MCF 10A (cell line): ENCODE measurements at regions not wholly inside any gene's neighbourhood (a gene's known extent, or its start where the extent isn't known, plus 50 kb on each side); places are given as distances from the start of the nearest gene placed in this dataset.
A peak's percentile ranks its signal among the peaks of the same experiment; 100 is the strongest.

ENCODE experiments used
- BruUV-seq: library from RNA; stranded (reverse); fragments of 400-500 nt; replicated peaks from 2 replicates; lab custom pipeline; 2021; lab: Mats Ljungman, UMichigan
- CTCF ChIA-PET: fragments of 300-600 bp; sonication (Branson Sonifier 250); formaldehyde crosslinking; extraction: SDS; loops from one replicate; lab custom pipeline; 2021; ENCODE audit warnings: antibody characterized with exemption, inconsistent platforms; lab: Yijun Ruan, JAX
- POLR2A ChIA-PET: fragments of 300-600, 350-650 bp; sonication (Branson Sonifier 250); formaldehyde crosslinking; extraction: SDS; loops from one replicate; lab custom pipeline; 2020; ENCODE audit warnings: antibody characterized with exemption, inconsistent platforms; lab: Yijun Ruan, JAX
- DNase-seq: peaks from one replicate; pipeline ENCODE4 v3.0.0-alpha.2; 2018; ENCODE audit not compliant: unreplicated experiment
- H3K27ac Mint-ChIP-seq: one replicate; pipeline ENCODE4 v1.8.0; 2022; ENCODE audit warnings: mild to moderate bottlenecking, low read depth, mixed read lengths; ENCODE audit not compliant: unreplicated experiment
- H3K27me3 Mint-ChIP-seq: one replicate; pipeline ENCODE4 v1.8.0; 2022; ENCODE audit warnings: mixed read lengths; ENCODE audit not compliant: insufficient read depth, unreplicated experiment
- H3K36me3 Mint-ChIP-seq: one replicate; pipeline ENCODE4 v1.8.0; 2022; ENCODE audit warnings: mild to moderate bottlenecking, moderate library complexity, mixed read lengths; ENCODE audit not compliant: insufficient read depth, unreplicated experiment
- H3K4me1 Mint-ChIP-seq: one replicate; pipeline ENCODE4 v1.8.0; 2022; ENCODE audit warnings: mixed read lengths; ENCODE audit not compliant: insufficient read depth, unreplicated experiment
- H3K4me3 Mint-ChIP-seq: one replicate; pipeline ENCODE4 v1.8.0; 2022; ENCODE audit warnings: mild to moderate bottlenecking, moderate library complexity, mixed read lengths; ENCODE audit not compliant: unreplicated experiment
- H3K9me3 Mint-ChIP-seq: one replicate; pipeline ENCODE4 v1.8.0; 2022; ENCODE audit warnings: mixed read lengths; ENCODE audit not compliant: unreplicated experiment
- CTCF ChIP-seq: fragments of 200-600 bp; IDR thresholded peaks from one replicate; pipeline ENCODE4 v1.8.0; 2022; ENCODE audit warnings: antibody characterized with exemption, mild to moderate bottlenecking; ENCODE audit not compliant: unreplicated experiment
- intact Hi-C: fragments of 100-400 bp; cut with micrococcal nuclease; formaldehyde crosslinking; loops from 2 replicates; pipeline ENCODE4 v1.14.1; 2022

GRCh38 chr14:34300330-34300729, 161.7 kb downstream of the SPTSSA start:
- peaks cover 18% of the 10 kb centered on the region for H3K4me1 Mint-ChIP-seq
- H3K4me3 Mint-ChIP-seq, result no peak overlapping the region
- H3K27me3 Mint-ChIP-seq, result no peaks in the 10 kb centered on the region
- no peak for TF ChIP-seq CTCF
- BruUV-seq, result no TSS peak
- CTCF ChIA-PET, result interaction anchor here (0.5 to 8.0 kb wide), 38 partner anchors 8 to 1736 kb away, joined by 3 to 79 read pairs (median 4); no protein-coding TSS in a partner anchor
- POLR2A ChIA-PET, result interaction anchor here (0.8 to 1.4 kb wide), 5 partner anchors 202 to 465 kb away, joined by 3 to 4 read pairs (median 3); no protein-coding TSS in a partner anchor
- intact Hi-C loops, result loop anchor here (2.0 kb wide), 1 partner anchor 72 kb away; no protein-coding TSS in a partner anchor
- no peaks in the 10 kb centered on the region for H3K9me3 Mint-ChIP-seq
- no peak for DNase-seq
- no peaks in the 10 kb centered on the region for H3K36me3 Mint-ChIP-seq
- peak overlapping the region; percentile 57 for H3K27ac Mint-ChIP-seq

DNA sequence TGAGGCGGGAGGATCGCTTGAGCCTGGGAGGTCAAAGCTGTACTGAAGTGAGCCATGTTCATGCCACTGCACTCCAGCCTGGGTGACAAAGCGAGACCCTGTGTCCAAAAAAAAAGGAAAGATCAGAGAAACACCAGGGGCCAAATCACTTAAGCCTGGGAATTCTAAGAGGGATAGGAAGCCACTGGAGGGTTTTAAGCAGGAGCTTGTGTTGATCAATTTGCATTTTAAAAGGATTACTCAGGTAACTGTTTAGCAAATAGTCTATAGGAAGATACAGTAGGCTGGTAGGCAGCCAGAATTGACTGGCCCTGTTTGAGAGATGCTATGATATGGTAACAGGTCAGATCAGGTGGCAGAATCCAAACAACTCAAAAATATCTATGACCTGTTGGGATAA, 162.7 kb downstream of the SPTSSA start:
- intact Hi-C loops, result no loop called here
- CTCF ChIA-PET, result interaction anchor here (0.6 to 5.6 kb wide), 14 partner anchors 16 to 1588 kb away, joined by 3 to 79 read pairs (median 4); no protein-coding TSS in a partner anchor
- no peak for TF ChIP-seq CTCF
- H3K27ac Mint-ChIP-seq, result peak overlapping the region; percentile 56
- no peak for DNase-seq
- no peaks in the 10 kb centered on the region for H3K27me3 Mint-ChIP-seq
- no TSS peak for BruUV-seq
- POLR2A ChIA-PET, result interaction anchor here (1.4 kb wide), 1 partner anchor 461 kb away, joined by 3 read pairs; no protein-coding TSS in a partner anchor
- H3K9me3 Mint-ChIP-seq, result no peaks in the 10 kb centered on the region
- H3K4me3 Mint-ChIP-seq, result no peak overlapping the region
- no peaks in the 10 kb centered on the region for H3K36me3 Mint-ChIP-seq
- H3K4me1 Mint-ChIP-seq, result peaks cover 18% of the 10 kb centered on the region

DNA sequence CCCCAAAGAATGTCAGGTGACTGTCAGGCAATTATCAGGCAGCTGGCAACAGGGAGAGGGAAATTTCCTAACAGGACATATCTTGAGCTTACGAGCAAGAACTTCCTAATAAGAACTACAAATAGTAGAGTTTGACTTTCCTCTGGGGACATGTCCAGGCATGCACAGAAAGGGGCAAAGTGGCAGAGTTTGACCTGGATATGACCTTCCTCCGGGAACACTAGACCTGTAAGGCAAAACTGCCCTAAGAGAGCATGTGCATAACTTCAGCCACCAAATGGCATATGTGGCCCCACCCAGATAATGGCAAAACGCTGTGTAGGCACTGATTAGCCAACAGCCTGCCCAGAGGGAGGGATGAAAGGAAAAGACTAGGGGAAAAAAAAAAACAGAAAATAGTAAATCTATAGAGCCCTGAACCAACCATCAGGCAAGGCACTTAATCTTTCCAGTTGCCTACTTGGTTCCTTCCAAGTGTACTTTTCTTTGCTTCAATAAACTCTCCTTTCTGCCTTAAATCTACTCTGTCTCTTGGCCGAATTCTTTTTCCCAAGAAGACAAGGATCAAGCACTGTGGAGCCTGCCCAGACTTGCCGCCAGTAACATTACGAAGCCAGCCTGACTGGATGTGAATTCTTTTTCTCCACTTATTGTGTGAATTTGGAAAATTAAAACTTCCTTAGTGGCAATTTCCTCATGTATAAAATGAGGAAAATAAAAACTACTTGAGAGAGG, 164.1 kb downstream of the SPTSSA start:
- intact Hi-C loops, result no loop called here
- H3K27ac Mint-ChIP-seq, result peak overlapping the region; percentile 98
- H3K4me3 Mint-ChIP-seq, result peak overlapping the region; percentile 48
- H3K4me1 Mint-ChIP-seq, result peaks cover 18% of the 10 kb centered on the region
- H3K9me3 Mint-ChIP-seq, result no peaks in the 10 kb centered on the region
- POLR2A ChIA-PET, result interaction anchor here (0.6 to 1.1 kb wide), 7 partner anchors 9 to 885 kb away, joined by 3 to 6 read pairs (median 3); no protein-coding TSS in a partner anchor
- H3K36me3 Mint-ChIP-seq, result no peaks in the 10 kb centered on the region
- CTCF ChIA-PET, result interaction anchor here (0.6 to 1.2 kb wide), 7 partner anchors 69 to 1531 kb away, joined by 3 to 5 read pairs (median 3); no protein-coding TSS in a partner anchor
- H3K27me3 Mint-ChIP-seq, result no peaks in the 10 kb centered on the region
- TF ChIP-seq CTCF, result no peak
- DNase-seq, result peak; percentile 84
- BruUV-seq, result TSS peak; percentile 67

DNA sequence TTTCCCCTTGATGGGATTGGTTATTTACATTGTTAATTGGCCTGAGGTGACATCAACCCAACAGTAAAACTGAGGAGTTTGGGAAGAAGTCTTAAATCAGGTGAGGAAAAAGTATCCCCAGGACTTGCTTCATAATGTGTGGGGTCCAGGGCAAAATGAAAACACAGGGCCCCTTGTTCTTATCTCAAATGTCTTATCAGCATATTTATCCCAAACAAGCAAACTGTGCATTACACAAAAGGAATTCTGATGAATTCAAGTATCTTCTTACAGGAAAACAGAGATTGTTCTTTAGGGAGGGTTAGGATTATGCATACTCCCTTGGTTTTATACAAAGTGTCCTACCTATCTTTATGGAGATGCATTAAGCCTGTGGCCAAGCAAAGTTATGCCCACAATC, 178.4 kb downstream of the SPTSSA start:
- Mint-ChIP-seq H3K27me3 (no peaks in the 10 kb centered on the region), H3K36me3 (no peaks in the 10 kb centered on the region), H3K4me3 (no peak overlapping the region), H3K4me1 (no peaks in the 10 kb centered on the region), H3K9me3 (no peaks in the 10 kb centered on the region), H3K27ac (no peak overlapping the region)
- ChIA-PET CTCF (no interaction called here), POLR2A (no interaction called here)
- intact Hi-C loops, result no loop called here
- DNase-seq, result no peak
- BruUV-seq, result no TSS peak
- TF ChIP-seq CTCF, result no peak
